HL-60 (cell line): ENCODE measurements at regions not wholly inside any gene's neighbourhood (a gene's known extent, or its start where the extent isn't known, plus 50 kb on each side); places are given as distances from the start of the nearest gene placed in this dataset.

ENCODE experiments used
- GABPA ChIP-seq: IDR thresholded peaks from 2 replicates; pipeline ENCODE4 v1.6.1; 2012; ENCODE audit warnings: low read depth
- POLR2AphosphoS5 ChIP-seq: IDR thresholded peaks from 2 replicates; pipeline ENCODE4 v1.6.1; 2012; ENCODE audit warnings: low read depth
- TF ChIP-seq, protein P1 (sequence below): IDR thresholded peaks from one replicate; pipeline ENCODE4 v1.5.1; 2011; ENCODE audit warnings: low read length, control low read depth, inconsistent platforms; ENCODE audit not compliant: insufficient read depth
- TF ChIP-seq, protein P2 (sequence below): IDR thresholded peaks from 2 replicates; pipeline ENCODE4 v1.6.1; 2012; ENCODE audit warnings: low read depth; ENCODE audit not compliant: insufficient replicate concordance

DNA sequence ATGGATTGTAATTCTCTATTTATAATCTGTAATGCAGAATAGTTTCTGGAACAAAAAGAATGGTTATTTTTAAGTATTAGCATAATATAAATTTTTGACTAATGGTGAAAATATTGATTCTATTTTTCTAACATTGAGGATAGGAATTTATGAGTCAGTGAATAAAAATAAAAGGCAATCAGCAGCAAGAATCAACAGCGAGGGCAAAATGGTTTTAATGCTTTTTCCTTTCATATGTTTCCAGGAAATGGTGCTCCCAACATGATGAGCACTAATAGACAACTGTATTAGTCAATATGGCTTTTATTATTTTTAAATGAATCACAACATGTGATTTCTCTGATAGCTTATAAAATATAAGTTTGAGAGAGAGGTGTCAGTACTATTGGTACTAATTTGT, 90.7 kb upstream of the TFPI start:
- TF ChIP-seq, protein P1, sequence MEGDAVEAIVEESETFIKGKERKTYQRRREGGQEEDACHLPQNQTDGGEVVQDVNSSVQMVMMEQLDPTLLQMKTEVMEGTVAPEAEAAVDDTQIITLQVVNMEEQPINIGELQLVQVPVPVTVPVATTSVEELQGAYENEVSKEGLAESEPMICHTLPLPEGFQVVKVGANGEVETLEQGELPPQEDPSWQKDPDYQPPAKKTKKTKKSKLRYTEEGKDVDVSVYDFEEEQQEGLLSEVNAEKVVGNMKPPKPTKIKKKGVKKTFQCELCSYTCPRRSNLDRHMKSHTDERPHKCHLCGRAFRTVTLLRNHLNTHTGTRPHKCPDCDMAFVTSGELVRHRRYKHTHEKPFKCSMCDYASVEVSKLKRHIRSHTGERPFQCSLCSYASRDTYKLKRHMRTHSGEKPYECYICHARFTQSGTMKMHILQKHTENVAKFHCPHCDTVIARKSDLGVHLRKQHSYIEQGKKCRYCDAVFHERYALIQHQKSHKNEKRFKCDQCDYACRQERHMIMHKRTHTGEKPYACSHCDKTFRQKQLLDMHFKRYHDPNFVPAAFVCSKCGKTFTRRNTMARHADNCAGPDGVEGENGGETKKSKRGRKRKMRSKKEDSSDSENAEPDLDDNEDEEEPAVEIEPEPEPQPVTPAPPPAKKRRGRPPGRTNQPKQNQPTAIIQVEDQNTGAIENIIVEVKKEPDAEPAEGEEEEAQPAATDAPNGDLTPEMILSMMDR = no peak
- TF ChIP-seq, protein P2, sequence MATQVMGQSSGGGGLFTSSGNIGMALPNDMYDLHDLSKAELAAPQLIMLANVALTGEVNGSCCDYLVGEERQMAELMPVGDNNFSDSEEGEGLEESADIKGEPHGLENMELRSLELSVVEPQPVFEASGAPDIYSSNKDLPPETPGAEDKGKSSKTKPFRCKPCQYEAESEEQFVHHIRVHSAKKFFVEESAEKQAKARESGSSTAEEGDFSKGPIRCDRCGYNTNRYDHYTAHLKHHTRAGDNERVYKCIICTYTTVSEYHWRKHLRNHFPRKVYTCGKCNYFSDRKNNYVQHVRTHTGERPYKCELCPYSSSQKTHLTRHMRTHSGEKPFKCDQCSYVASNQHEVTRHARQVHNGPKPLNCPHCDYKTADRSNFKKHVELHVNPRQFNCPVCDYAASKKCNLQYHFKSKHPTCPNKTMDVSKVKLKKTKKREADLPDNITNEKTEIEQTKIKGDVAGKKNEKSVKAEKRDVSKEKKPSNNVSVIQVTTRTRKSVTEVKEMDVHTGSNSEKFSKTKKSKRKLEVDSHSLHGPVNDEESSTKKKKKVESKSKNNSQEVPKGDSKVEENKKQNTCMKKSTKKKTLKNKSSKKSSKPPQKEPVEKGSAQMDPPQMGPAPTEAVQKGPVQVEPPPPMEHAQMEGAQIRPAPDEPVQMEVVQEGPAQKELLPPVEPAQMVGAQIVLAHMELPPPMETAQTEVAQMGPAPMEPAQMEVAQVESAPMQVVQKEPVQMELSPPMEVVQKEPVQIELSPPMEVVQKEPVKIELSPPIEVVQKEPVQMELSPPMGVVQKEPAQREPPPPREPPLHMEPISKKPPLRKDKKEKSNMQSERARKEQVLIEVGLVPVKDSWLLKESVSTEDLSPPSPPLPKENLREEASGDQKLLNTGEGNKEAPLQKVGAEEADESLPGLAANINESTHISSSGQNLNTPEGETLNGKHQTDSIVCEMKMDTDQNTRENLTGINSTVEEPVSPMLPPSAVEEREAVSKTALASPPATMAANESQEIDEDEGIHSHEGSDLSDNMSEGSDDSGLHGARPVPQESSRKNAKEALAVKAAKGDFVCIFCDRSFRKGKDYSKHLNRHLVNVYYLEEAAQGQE = no peak
- TF ChIP-seq POLR2AphosphoS5 = no peak
- TF ChIP-seq GABPA = no peak
